B cell (primary cell): ENCODE measurements at regions not wholly inside any gene's neighbourhood (a gene's known extent, or its start where the extent isn't known, plus 50 kb on each side); places are given as distances from the start of the nearest gene placed in this dataset.

Experiments used
- ATAC-seq: fragments of 200-7000 bp; cut with Tn5 transposase; one replicate; pipeline ENCODE4 v1.10.0; 2021; ENCODE audit warnings: low read depth, mild to moderate bottlenecking, moderate number of reproducible peaks, moderate library complexity
- CTCF ChIA-PET: fragments of 350-600 bp; sonication (Branson Sonifier 250); formaldehyde crosslinking; loops from one replicate; lab custom pipeline; 2021; ENCODE audit warnings: antibody characterized with exemption, inconsistent platforms; lab: Charles Lee
- POLR2A ChIA-PET: fragments of 350-600 bp; sonication (Branson Sonifier 250); formaldehyde crosslinking; loops from one replicate; lab custom pipeline; 2021; ENCODE audit warnings: antibody characterized with exemption; lab: Charles Lee
- DNase-seq: peaks from one replicate; pipeline ENCODE4 v3.0.0; 2013
- H2AFZ ChIP-seq: 2 replicates; pipeline ENCODE4 v1.6.1; 2012; ENCODE audit warnings: mild to moderate bottlenecking, low read depth, low read length; ENCODE audit not compliant: insufficient read depth, poor library complexity, severe bottlenecking
- H3K27ac ChIP-seq, 2 donors: 1 replicate in 1 of 2; 2 replicates in 1 of 2; pipeline ENCODE4 v1.5.1; 2012 to 2013; ENCODE audit warnings: low read length in 2 of 2, mild to moderate bottlenecking in 2 of 2, moderate library complexity in 1 of 2
- H3K27me3 ChIP-seq, 4 experiments: fragments of 200-600 bp in 1 of 4; sonication (generic) in 1 of 4; replicated peaks in 1 of 4; 1 replicate in 2 of 4; 2 replicates in 2 of 4; pipeline versions ENCODE4 v1.6.1 to v1.7.0; 2013 to 2016; ENCODE audit warnings: low read length in 3 of 4, mild to moderate bottlenecking in 2 of 4, mixed read lengths in 1 of 4, moderate library complexity in 1 of 4; ENCODE audit not compliant: insufficient read depth in 4 of 4, control insufficient read depth in 3 of 4; ENCODE audit errors: control extremely low read depth in 1 of 4
- H3K36me3 ChIP-seq, 2 experiments: replicated peaks in 1 of 2; 1 replicate in 1 of 2; 2 replicates in 1 of 2; pipeline versions ENCODE4 v1.6.1 to v1.7.1; 2013; ENCODE audit warnings: low read length in 1 of 2; ENCODE audit not compliant: insufficient read depth in 2 of 2, control insufficient read depth in 1 of 2; ENCODE audit errors: control extremely low read depth in 1 of 2, extremely low read depth in 1 of 2
- H3K4me1 ChIP-seq, 2 donors: fragments of 200-600 bp in 1 of 2; sonication (generic) in 1 of 2; 1 replicate in 1 of 2; 2 replicates in 1 of 2; pipeline versions ENCODE4 v1.5.1 to v1.6.1; 2013 to 2017; ENCODE audit warnings: low read length in 2 of 2; ENCODE audit not compliant: control insufficient read depth in 2 of 2, insufficient read depth in 2 of 2
- H3K4me2 ChIP-seq: replicated peaks from 2 replicates; pipeline ENCODE3; 2012; ENCODE audit warnings: mild to moderate bottlenecking, low read depth, low read length; ENCODE audit not compliant: poor library complexity, severe bottlenecking
- H3K4me3 ChIP-seq, 5 experiments: fragments of 200-600 bp in 1 of 5; sonication (generic) in 1 of 5; 1 replicate in 3 of 5; 2 replicates in 2 of 5; pipeline versions ENCODE4 v1.5.1 to v1.7.0; 2011 to 2016; ENCODE audit warnings: low read length in 4 of 5, mild to moderate bottlenecking in 4 of 5, low read depth in 2 of 5, control low read depth in 1 of 5, moderate library complexity in 1 of 5; ENCODE audit not compliant: insufficient read depth in 1 of 5; ENCODE audit errors: control extremely low read depth in 1 of 5, extremely low read depth in 1 of 5
- H3K79me2 ChIP-seq: fragments of 200-600 bp; sonication (generic); one replicate; pipeline ENCODE4 v1.6.0; 2016; ENCODE audit warnings: low read length; ENCODE audit not compliant: control insufficient read depth, insufficient read depth
- H3K9ac ChIP-seq: fragments of 200-600 bp; sonication (generic); 2 replicates; pipeline ENCODE4 v1.6.1; 2017; ENCODE audit warnings: mild to moderate bottlenecking, low read length, moderate library complexity
- H3K9me3 ChIP-seq, 3 donors: one replicate each; pipeline versions ENCODE4 v1.6.1 to v1.7.1; 2013; ENCODE audit warnings: low read length in 2 of 3; ENCODE audit not compliant: control insufficient read depth in 2 of 3, insufficient read depth in 1 of 3; ENCODE audit errors: control extremely low read depth in 1 of 3
- H4K20me1 ChIP-seq: 2 replicates; pipeline ENCODE4 v1.6.0; 2012; ENCODE audit warnings: mild to moderate bottlenecking, low read length; ENCODE audit not compliant: insufficient read depth, control insufficient read depth, poor library complexity, severe bottlenecking
- H3K27ac Mint-ChIP-seq: one replicate; pipeline ENCODE4 v1.8.0; 2021; ENCODE audit warnings: mixed read lengths
- H3K27me3 Mint-ChIP-seq: one replicate; pipeline ENCODE4 v1.8.0; 2021; ENCODE audit warnings: mixed read lengths
- H3K4me1 Mint-ChIP-seq: one replicate; pipeline ENCODE4 v1.8.0; 2021; ENCODE audit warnings: mixed read lengths
- H3K4me3 Mint-ChIP-seq: one replicate; pipeline ENCODE4 v1.8.0; 2021; ENCODE audit warnings: mixed read lengths
- H3K9me3 Mint-ChIP-seq: one replicate; pipeline ENCODE4 v1.8.0; 2022; ENCODE audit warnings: mixed read lengths; ENCODE audit not compliant: insufficient read depth
- CTCF ChIP-seq: fragments of 200-600 bp; IDR thresholded peaks from one replicate; pipeline ENCODE4 v1.8.0; 2022; ENCODE audit warnings: antibody characterized with exemption, mild to moderate bottlenecking
- EZH2 ChIP-seq: IDR thresholded peaks from 2 replicates; pipeline ENCODE4 v1.6.1; 2012; ENCODE audit warnings: borderline replicate concordance, low read depth, mild to moderate bottlenecking, moderate library complexity, low read length; ENCODE audit not compliant: insufficient read depth, poor library complexity, severe bottlenecking
- WGBS: methylation state at CpG from one replicate; pipeline ENCODE4 v1.1.5; 2013; ENCODE audit warnings: missing lambda C conversion rate; ENCODE audit not compliant: insufficient coverage; 5-methylcytosine and 5-hydroxymethylcytosine counted together
- intact Hi-C: fragments of 100-400 bp; cut with micrococcal nuclease; formaldehyde crosslinking; loops from one replicate; pipeline ENCODE4 v1.10.0; 2022

- H3K4me3 Mint-ChIP-seq: no peak overlapping the region
- no peak for TF ChIP-seq CTCF
- no peak for TF ChIP-seq EZH2
- H3K4me2 ChIP-seq: no peak overlapping the region
- no peak overlapping the region for H3K4me3 ChIP-seq
- H3K27ac Mint-ChIP-seq: no peak overlapping the region
- H3K4me1 Mint-ChIP-seq: peaks cover 21% of the 10 kb centered on the region
- CTCF ChIA-PET: no interaction called here
- H4K20me1 ChIP-seq: no peaks in the 10 kb centered on the region
- ATAC-seq (no peak), DNase-seq (no peak)
- no peak overlapping the region for H3K27ac ChIP-seq
- no peaks in the 10 kb centered on the region for H3K36me3 ChIP-seq
- H3K9me3 Mint-ChIP-seq: no peaks in the 10 kb centered on the region
- no peak overlapping the region for H3K9ac ChIP-seq
- H3K27me3 ChIP-seq: no peaks in the 10 kb centered on the region
- H3K4me1 ChIP-seq: peaks cover 13 to 16% of the 10 kb centered on the region in 2 donors
- no CpG with 5 or more reads among the region's 3 CpGs for WGBS
- intact Hi-C loops: no loop called here
- POLR2A ChIA-PET: no interaction called here
- H3K27me3 Mint-ChIP-seq: no peaks in the 10 kb centered on the region
- no peak overlapping the region for H2AFZ ChIP-seq
- H3K9me3 ChIP-seq: no peaks in the 10 kb centered on the region
- H3K79me2 ChIP-seq: no peaks in the 10 kb centered on the region
These were observed 209.6 kb upstream of the JUN start for GRCh38 chr1:58993403-58993802.

- ChIA-PET CTCF (no interaction called here), POLR2A (no interaction called here)
- Histone ChIP-seq H3K36me3 (no peaks in the 10 kb centered on the region), H3K9me3 (no peaks in the 10 kb centered on the region), H4K20me1 (no peaks in the 10 kb centered on the region), H3K4me3 (no peak overlapping the region), H2AFZ (no peak overlapping the region), H3K4me1 (peaks cover 15 to 18% of the 10 kb centered on the region in 2 donors), H3K9ac (no peak overlapping the region), H3K79me2 (no peaks in the 10 kb centered on the region), H3K27me3 (no peaks in the 10 kb centered on the region), H3K27ac (no peak overlapping the region), H3K4me2 (no peak overlapping the region)
- DNase-seq: no peak
- WGBS: 92% methylated on average over 2 of the region's 2 CpGs
- ATAC-seq: no peak
- Mint-ChIP-seq H3K9me3 (no peaks in the 10 kb centered on the region), H3K27ac (peak overlapping the region; percentile 29), H3K4me1 (peaks cover 23% of the 10 kb centered on the region), H3K4me3 (no peak overlapping the region), H3K27me3 (no peaks in the 10 kb centered on the region)
- TF ChIP-seq CTCF: no peak
- no peak for TF ChIP-seq EZH2
- intact Hi-C loops: no loop called here
These were observed 210.8 kb upstream of the JUN start for GRCh38 chr1:58994664-58995063.
